ENCODE measurements at regions not wholly inside any gene's neighbourhood (a gene's known extent, or its start where the extent isn't known, plus 50 kb on each side); places are given as distances from the start of the nearest gene placed in this dataset.
A peak's percentile ranks its signal among the peaks of the same experiment; 100 is the strongest.

GRCh38 chr2:20516291-20516645 is 69.4 kb downstream of the RHOB start:
- POLR2A ChIA-PET, result no interaction called here
- BruUV-seq (replicated peaks), result no TSS peak
- ATAC-seq, result no peak

GRCh38 chr2:20516646-20517341 is 69.9 kb downstream of the RHOB start:
- CTCF ChIA-PET (ENCODE audit: low intra/inter-chr PET ratio), result no interaction called here
- FAIRE-seq (no peak), ATAC-seq (no peak), DNase-seq (ENCODE audit: extremely low read depth in 1 of 4, low spot score in 3 of 4) (no peak)
- BruUV-seq (replicated peaks), result no TSS peak
- Histone ChIP-seq H2AFZ (ENCODE audit: low read depth, low read length) (no peak overlapping the region), H3K4me3 (no peak overlapping the region), H3K27ac (ENCODE audit: extremely low read depth, low read depth, low read length) (no peak overlapping the region), H4K20me1 (replicated peaks; ENCODE audit: control insufficient read depth, insufficient read depth, low read length) (no peaks in the 10 kb centered on the region), H3K27me3 (ENCODE audit: control insufficient read depth in 2 of 2, insufficient read depth in 2 of 2, low read length in 2 of 2) (peaks cover 2 to 50% of the 10 kb centered on the region in 2 experiments; a peak in 3 of 5 replicates), H3K36me3 (ENCODE audit: control insufficient read depth, insufficient read depth, low read length) (no peaks in the 10 kb centered on the region), H3K4me1 (replicated peaks in 1 of 2; ENCODE audit: control insufficient read depth in 2 of 2, insufficient read depth in 2 of 2, low read length in 2 of 2) (no peaks in the 10 kb centered on the region), H3K9ac (ENCODE audit: insufficient read depth in 1 of 2, low read depth in 2 of 2, low read length in 2 of 2) (no peak overlapping the region), H3K9me3 (replicated peaks; ENCODE audit: control insufficient read depth, insufficient read depth, low read depth, low read length) (no peaks in the 10 kb centered on the region), H3K9me1 (ENCODE audit: control insufficient read depth, insufficient read depth, low read length) (no peaks in the 10 kb centered on the region), H3K4me2 (ENCODE audit: insufficient read depth, low read length) (no peak overlapping the region), H3K79me2 (ENCODE audit: control insufficient read depth, insufficient read depth, low read length) (no peaks in the 10 kb centered on the region)
- intact Hi-C loops (cut with micrococcal nuclease) (no loop called here), in situ Hi-C loops (cut with MboI) (no loop called here)
- POLR2A ChIA-PET, result no interaction called here
- 16% methylated on average over 8 of the region's 10 CpGs for WGBS (ENCODE audit: insufficient coverage, low coverage, missing lambda C conversion rate)
- TF ChIP-seq ZNF431 (CRISPR knock-in tag; IDR thresholded peaks at IDR 0.05) (no peak), ZNF609 (CRISPR knock-in tag; IDR thresholded peaks at IDR 0.05; ENCODE audit: borderline replicate concordance) (no peak), ZNF586 (CRISPR knock-in tag; conservative IDR thresholded peaks at IDR 0.05) (no peak), PKNOX1 (IDR thresholded peaks at IDR 0.05) (no peak), PATZ1 (CRISPR knock-in tag; IDR thresholded peaks at IDR 0.05; ENCODE audit: borderline replicate concordance) (no peak), ZNF143 (CRISPR knock-in tag; IDR thresholded peaks at IDR 0.05) (no peak)

More at GRCh38 chr2:20516291-20516645, 69.4 kb downstream of the RHOB start:
- H2AFZ ChIP-seq (ENCODE audit: low read depth, low read length), result no peak overlapping the region
- DNase-seq (ENCODE audit: extremely low read depth in 1 of 4, low spot score in 3 of 4) (no peak), FAIRE-seq (no peak)
- in situ Hi-C loops (cut with MboI), result no loop called here
- no peak overlapping the region for H3K4me2 ChIP-seq (ENCODE audit: insufficient read depth, low read length)
- H3K4me1 ChIP-seq (replicated peaks in 1 of 2; ENCODE audit: control insufficient read depth in 2 of 2, insufficient read depth in 2 of 2, low read length in 2 of 2), result no peaks in the 10 kb centered on the region
- H3K9ac ChIP-seq (ENCODE audit: insufficient read depth in 1 of 2, low read depth in 2 of 2, low read length in 2 of 2), result peak overlapping the region in 1 of 2 experiments; percentile 17; a peak in 1 of 4 replicates
- intact Hi-C loops (cut with micrococcal nuclease), result no loop called here
- H3K27ac ChIP-seq (ENCODE audit: extremely low read depth, low read depth, low read length), result no peak overlapping the region
- H3K9me1 ChIP-seq (ENCODE audit: control insufficient read depth, insufficient read depth, low read length), result no peaks in the 10 kb centered on the region
- no peaks in the 10 kb centered on the region for H3K79me2 ChIP-seq (ENCODE audit: control insufficient read depth, insufficient read depth, low read length)
- no peaks in the 10 kb centered on the region for H3K9me3 ChIP-seq (replicated peaks; ENCODE audit: control insufficient read depth, insufficient read depth, low read depth, low read length)
- no peaks in the 10 kb centered on the region for H4K20me1 ChIP-seq (replicated peaks; ENCODE audit: control insufficient read depth, insufficient read depth, low read length)
- TF ChIP-seq MYC (IDR thresholded peaks at IDR 0.05; ENCODE audit: low read depth, low read length) (no peak), MYC (CRISPR knock-in tag; IDR thresholded peaks at IDR 0.05; ENCODE audit: borderline replicate concordance, low read depth) (no peak)
- H3K36me3 ChIP-seq (ENCODE audit: control insufficient read depth, insufficient read depth, low read length), result no peaks in the 10 kb centered on the region
- H3K4me3 ChIP-seq, result no peak overlapping the region
- WGBS (ENCODE audit: insufficient coverage, low coverage, missing lambda C conversion rate), result 0% methylated on average over 2 of the region's 2 CpGs
- CTCF ChIA-PET (ENCODE audit: low intra/inter-chr PET ratio), result no interaction called here
- peaks cover 2 to 45% of the 10 kb centered on the region in 2 experiments; a peak in 3 of 5 replicates for H3K27me3 ChIP-seq (ENCODE audit: control insufficient read depth in 2 of 2, insufficient read depth in 2 of 2, low read length in 2 of 2)
